WTC11 (cell line): ENCODE measurements at regions not wholly inside any gene's neighbourhood (a gene's known extent, or its start where the extent isn't known, plus 50 kb on each side); places are given as distances from the start of the nearest gene placed in this dataset.

Source experiments
- ATAC-seq: fragments of 200-7000 bp; cut with Tn5 transposase; 2 replicates; pipeline ENCODE4 v1.10.0; 2021; ENCODE audit warnings: mild to moderate bottlenecking, moderate library complexity
- CTCF ChIA-PET: fragments of 300-600 bp; sonication (Branson Sonifier 250); formaldehyde crosslinking; loops from one replicate; lab custom pipeline; 2021; ENCODE audit warnings: antibody characterized with exemption; lab: Charles Lee
- POLR2A ChIA-PET: fragments of 350-600 bp; sonication (Branson Sonifier 250); formaldehyde crosslinking; loops from one replicate; lab custom pipeline; 2021; ENCODE audit warnings: antibody characterized with exemption; lab: Charles Lee
- DNase-seq: peaks from one replicate; pipeline ENCODE4 v3.0.0; 2021; ENCODE audit warnings: low spot score
- H3K27ac Mint-ChIP-seq: 2 replicates; pipeline ENCODE4 v1.8.0; 2021; ENCODE audit warnings: mixed read lengths
- H3K27me3 Mint-ChIP-seq: 2 replicates; pipeline ENCODE4 v1.8.0; 2021; ENCODE audit warnings: low read depth, mild to moderate bottlenecking, moderate library complexity, mixed read lengths
- H3K36me3 Mint-ChIP-seq: 2 replicates; pipeline ENCODE4 v1.8.0; 2021; ENCODE audit warnings: mixed read lengths
- H3K4me1 Mint-ChIP-seq: 2 replicates; pipeline ENCODE4 v1.8.0; 2022; ENCODE audit warnings: mixed read lengths
- H3K4me3 Mint-ChIP-seq: 2 replicates; pipeline ENCODE4 v1.8.0; 2021; ENCODE audit warnings: mild to moderate bottlenecking, moderate library complexity, mixed read lengths
- H3K9me3 Mint-ChIP-seq: 2 replicates; pipeline ENCODE4 v1.8.0; 2021; ENCODE audit warnings: mixed read lengths
- CBFB ChIP-seq: sonication (generic); formaldehyde crosslinking; IDR thresholded peaks from 2 replicates; pipeline ENCODE4 v1.8.1; 2022; ENCODE audit warnings: mild to moderate bottlenecking, low read depth, missing genetic modification reagents
- CREB1 ChIP-seq: sonication (generic); formaldehyde crosslinking; IDR thresholded peaks from 2 replicates; pipeline ENCODE4 v1.8.0; 2023; ENCODE audit warnings: mild to moderate bottlenecking, missing genetic modification reagents
- ELF4 ChIP-seq: sonication (generic); formaldehyde crosslinking; IDR thresholded peaks from 2 replicates; pipeline ENCODE4 v1.8.1; 2022; ENCODE audit warnings: low read depth, mild to moderate bottlenecking, moderate library complexity, missing genetic modification reagents
- HMGA2 ChIP-seq: fragments of 250-450 bp; sonication (Bioruptor Pico); IDR thresholded peaks from 2 replicates; pipeline ENCODE4 v1.4.0; 2021; ENCODE audit warnings: mild to moderate bottlenecking, moderate library complexity
- NFYB ChIP-seq: sonication (generic); formaldehyde crosslinking; conservative IDR thresholded peaks from 2 replicates; pipeline ENCODE4 v1.8.0; 2022; ENCODE audit warnings: low read depth, missing genetic modification reagents
- NR1H2 ChIP-seq: sonication (generic); formaldehyde crosslinking; IDR thresholded peaks from 2 replicates; pipeline ENCODE4 v1.9.0; 2021; ENCODE audit warnings: mild to moderate bottlenecking, moderate library complexity, missing genetic modification reagents
- PRRX2 ChIP-seq: fragments of 250-450 bp; sonication (Bioruptor Pico); IDR thresholded peaks from 2 replicates; pipeline ENCODE4 v1.8.0; 2021; ENCODE audit warnings: mild to moderate bottlenecking
- RELA ChIP-seq: sonication (generic); formaldehyde crosslinking; IDR thresholded peaks from 2 replicates; pipeline ENCODE4 v1.8.1; 2022; ENCODE audit warnings: missing genetic modification reagents, mild to moderate bottlenecking, borderline replicate concordance
- SMAD3 ChIP-seq: sonication (generic); formaldehyde crosslinking; IDR thresholded peaks from 2 replicates; pipeline ENCODE4 v1.8.0; 2022; ENCODE audit warnings: missing genetic modification reagents, mild to moderate bottlenecking, borderline replicate concordance
- SMAD4 ChIP-seq: sonication (generic); formaldehyde crosslinking; IDR thresholded peaks from 2 replicates; pipeline ENCODE4 v1.8.0; 2022; ENCODE audit warnings: mild to moderate bottlenecking, missing genetic modification reagents
- TEAD4 ChIP-seq: sonication (generic); formaldehyde crosslinking; IDR thresholded peaks from 2 replicates; pipeline ENCODE4 v1.8.0; 2022; ENCODE audit warnings: mild to moderate bottlenecking, missing genetic modification reagents
- ZNF263 ChIP-seq: sonication (generic); formaldehyde crosslinking; IDR thresholded peaks from 2 replicates; pipeline ENCODE4 v1.8.1; 2022; ENCODE audit warnings: low read depth, mild to moderate bottlenecking, moderate library complexity, missing genetic modification reagents
- ZNF396 ChIP-seq: fragments of 250-450 bp; sonication (Bioruptor Pico); IDR thresholded peaks from 2 replicates; pipeline ENCODE4 v1.8.0; 2021; ENCODE audit warnings: mild to moderate bottlenecking, moderate library complexity, borderline replicate concordance
- TF ChIP-seq, protein P1 (sequence below): sonication (generic); formaldehyde crosslinking; IDR thresholded peaks from 2 replicates; pipeline ENCODE4 v1.8.1; 2022; ENCODE audit warnings: mild to moderate bottlenecking, missing genetic modification reagents, moderate library complexity, borderline replicate concordance
- TF ChIP-seq, protein P2 (sequence below): sonication (generic); formaldehyde crosslinking; IDR thresholded peaks from 2 replicates; pipeline ENCODE4 v1.8.0; 2023; ENCODE audit warnings: missing genetic modification reagents
- TF ChIP-seq, protein P3 (sequence below): sonication (generic); formaldehyde crosslinking; IDR thresholded peaks from 2 replicates; pipeline ENCODE4 v1.8.1; 2023; ENCODE audit warnings: mild to moderate bottlenecking, missing genetic modification reagents, borderline replicate concordance
- TF ChIP-seq, protein P4 (sequence below): sonication (generic); formaldehyde crosslinking; IDR thresholded peaks from 2 replicates; pipeline ENCODE4 v1.8.0; 2022; ENCODE audit warnings: mild to moderate bottlenecking, missing genetic modification reagents

DNA sequence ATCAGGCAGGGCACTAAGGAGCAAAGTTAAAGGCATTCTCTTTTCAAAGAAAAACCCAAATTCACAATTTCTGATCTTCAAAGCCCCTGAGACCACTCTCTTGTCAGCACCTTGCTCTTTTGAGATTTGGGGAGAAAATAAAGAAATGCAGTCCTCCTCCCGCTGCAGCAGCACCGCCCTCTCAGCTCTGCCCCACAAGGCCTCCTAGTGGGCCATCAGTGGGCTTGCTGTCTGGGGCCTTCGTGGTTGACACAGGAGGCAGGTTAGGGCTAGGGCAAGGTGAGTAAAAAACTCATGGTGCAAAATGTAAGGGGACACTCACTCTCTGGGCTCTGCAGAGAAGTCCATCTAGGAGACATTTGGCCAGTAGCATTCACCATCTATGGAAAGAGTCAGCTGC lies 67.4 kb upstream of the CTTNBP2NL start (continued):
- TF ChIP-seq ZNF396 (CRISPR knock-in tag): no peak

DNA sequence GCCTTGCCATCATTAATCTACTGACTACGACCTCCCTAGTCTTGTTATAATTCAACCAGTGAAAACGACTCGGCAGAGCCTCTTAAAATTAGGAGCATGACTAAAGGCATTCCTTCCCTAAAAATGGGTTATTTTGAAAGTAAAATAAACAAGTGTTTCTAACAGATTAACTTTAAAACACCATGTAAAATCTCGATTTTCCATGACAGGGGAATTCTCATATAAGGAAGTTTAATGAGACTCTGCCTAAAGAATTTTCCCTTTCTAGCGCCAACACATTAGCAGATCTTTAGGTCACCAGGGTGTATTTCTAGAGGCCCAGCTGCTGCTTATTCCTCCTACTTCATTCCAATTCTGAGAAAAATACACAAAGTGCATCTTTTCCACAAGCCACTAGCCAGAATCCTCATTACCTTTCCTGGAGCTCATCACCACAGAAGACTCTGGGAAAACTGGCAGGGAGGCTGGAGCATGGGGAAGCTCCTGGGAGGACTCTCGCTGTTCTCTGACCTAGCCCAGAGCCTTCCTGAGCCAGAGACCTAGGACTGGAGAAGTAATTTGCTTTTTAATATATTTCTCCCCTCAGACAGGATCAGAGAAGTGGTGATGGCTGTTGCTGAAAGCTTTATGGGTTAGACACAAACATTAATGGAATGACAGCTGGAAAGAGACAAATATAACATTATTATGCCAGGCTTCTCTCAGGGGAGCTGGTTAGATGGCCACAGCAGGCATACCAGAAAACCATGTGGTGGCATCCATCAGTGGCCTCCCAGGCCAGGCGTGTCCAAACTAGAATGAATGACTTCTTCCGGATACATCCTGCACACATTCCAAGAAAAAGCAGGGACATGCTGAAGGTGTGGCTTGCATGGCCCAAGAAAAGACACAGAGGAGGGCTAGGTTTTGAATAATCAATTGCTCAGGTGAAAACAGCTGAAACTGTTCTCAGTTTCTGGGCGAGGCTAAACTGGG lies 63.6 kb upstream of the CTTNBP2NL start:
- TF ChIP-seq TEAD4 (CRISPR knock-in tag): no peak
- no peak for TF ChIP-seq HMGA2 (CRISPR knock-in tag)
- TF ChIP-seq RELA: no peak
- no peak for TF ChIP-seq PRRX2
- no peak for TF ChIP-seq ELF4 (CRISPR knock-in tag)
- TF ChIP-seq SMAD3 (CRISPR knock-in tag): no peak
- TF ChIP-seq, protein P1, sequence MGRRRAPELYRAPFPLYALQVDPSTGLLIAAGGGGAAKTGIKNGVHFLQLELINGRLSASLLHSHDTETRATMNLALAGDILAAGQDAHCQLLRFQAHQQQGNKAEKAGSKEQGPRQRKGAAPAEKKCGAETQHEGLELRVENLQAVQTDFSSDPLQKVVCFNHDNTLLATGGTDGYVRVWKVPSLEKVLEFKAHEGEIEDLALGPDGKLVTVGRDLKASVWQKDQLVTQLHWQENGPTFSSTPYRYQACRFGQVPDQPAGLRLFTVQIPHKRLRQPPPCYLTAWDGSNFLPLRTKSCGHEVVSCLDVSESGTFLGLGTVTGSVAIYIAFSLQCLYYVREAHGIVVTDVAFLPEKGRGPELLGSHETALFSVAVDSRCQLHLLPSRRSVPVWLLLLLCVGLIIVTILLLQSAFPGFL (CRISPR knock-in tag): no peak
- TF ChIP-seq, protein P2, sequence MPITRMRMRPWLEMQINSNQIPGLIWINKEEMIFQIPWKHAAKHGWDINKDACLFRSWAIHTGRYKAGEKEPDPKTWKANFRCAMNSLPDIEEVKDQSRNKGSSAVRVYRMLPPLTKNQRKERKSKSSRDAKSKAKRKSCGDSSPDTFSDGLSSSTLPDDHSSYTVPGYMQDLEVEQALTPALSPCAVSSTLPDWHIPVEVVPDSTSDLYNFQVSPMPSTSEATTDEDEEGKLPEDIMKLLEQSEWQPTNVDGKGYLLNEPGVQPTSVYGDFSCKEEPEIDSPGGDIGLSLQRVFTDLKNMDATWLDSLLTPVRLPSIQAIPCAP (CRISPR knock-in tag): no peak
- TF ChIP-seq, protein P3, sequence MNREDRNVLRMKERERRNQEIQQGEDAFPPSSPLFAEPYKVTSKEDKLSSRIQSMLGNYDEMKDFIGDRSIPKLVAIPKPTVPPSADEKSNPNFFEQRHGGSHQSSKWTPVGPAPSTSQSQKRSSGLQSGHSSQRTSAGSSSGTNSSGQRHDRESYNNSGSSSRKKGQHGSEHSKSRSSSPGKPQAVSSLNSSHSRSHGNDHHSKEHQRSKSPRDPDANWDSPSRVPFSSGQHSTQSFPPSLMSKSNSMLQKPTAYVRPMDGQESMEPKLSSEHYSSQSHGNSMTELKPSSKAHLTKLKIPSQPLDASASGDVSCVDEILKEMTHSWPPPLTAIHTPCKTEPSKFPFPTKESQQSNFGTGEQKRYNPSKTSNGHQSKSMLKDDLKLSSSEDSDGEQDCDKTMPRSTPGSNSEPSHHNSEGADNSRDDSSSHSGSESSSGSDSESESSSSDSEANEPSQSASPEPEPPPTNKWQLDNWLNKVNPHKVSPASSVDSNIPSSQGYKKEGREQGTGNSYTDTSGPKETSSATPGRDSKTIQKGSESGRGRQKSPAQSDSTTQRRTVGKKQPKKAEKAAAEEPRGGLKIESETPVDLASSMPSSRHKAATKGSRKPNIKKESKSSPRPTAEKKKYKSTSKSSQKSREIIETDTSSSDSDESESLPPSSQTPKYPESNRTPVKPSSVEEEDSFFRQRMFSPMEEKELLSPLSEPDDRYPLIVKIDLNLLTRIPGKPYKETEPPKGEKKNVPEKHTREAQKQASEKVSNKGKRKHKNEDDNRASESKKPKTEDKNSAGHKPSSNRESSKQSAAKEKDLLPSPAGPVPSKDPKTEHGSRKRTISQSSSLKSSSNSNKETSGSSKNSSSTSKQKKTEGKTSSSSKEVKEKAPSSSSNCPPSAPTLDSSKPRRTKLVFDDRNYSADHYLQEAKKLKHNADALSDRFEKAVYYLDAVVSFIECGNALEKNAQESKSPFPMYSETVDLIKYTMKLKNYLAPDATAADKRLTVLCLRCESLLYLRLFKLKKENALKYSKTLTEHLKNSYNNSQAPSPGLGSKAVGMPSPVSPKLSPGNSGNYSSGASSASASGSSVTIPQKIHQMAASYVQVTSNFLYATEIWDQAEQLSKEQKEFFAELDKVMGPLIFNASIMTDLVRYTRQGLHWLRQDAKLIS (CRISPR knock-in tag): no peak
- TF ChIP-seq NFYB (CRISPR knock-in tag): no peak
- TF ChIP-seq ZNF263 (CRISPR knock-in tag): no peak
- Mint-ChIP-seq H3K36me3 (no peaks in the 10 kb centered on the region), H3K27ac (no peak overlapping the region), H3K4me1 (no peaks in the 10 kb centered on the region; the same call in 1 of the 2 replicates), H3K27me3 (no peaks in the 10 kb centered on the region; the same call in 1 of the 2 replicates), H3K4me3 (no peak overlapping the region), H3K9me3 (no peaks in the 10 kb centered on the region)
- ATAC-seq (no peak), DNase-seq (no peak)
- CTCF ChIA-PET: interaction anchor here (1.2 to 2.5 kb wide), 3 partner anchors 20 to 34 kb away, joined by 3 to 10 read pairs (median 6); no protein-coding TSS in a partner anchor
- POLR2A ChIA-PET: no interaction called here

DNA sequence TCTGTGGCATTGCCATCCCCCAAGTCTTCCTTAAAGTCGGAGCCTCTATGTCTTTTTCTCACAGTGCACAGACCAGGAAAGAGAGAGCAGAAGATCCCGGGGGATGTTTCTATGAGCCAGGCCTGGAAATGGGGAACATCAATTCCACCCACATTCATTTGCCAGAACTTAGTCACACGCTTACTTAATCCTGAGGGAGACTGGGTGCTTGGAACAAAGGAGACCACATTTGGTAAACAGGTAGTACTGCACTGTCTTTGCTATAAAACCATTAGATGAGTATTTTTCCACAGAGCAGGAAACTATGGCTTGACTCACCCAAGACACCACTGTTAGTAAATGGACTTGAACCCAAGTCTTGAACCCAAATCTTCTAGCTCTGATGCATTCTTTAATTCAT lies 60.7 kb upstream of the CTTNBP2NL start:
- no peak overlapping the region for H3K27ac Mint-ChIP-seq
- DNase-seq (no peak), ATAC-seq (no peak)
- no peak overlapping the region for H3K4me3 Mint-ChIP-seq
- no peaks in the 10 kb centered on the region for H3K36me3 Mint-ChIP-seq
- POLR2A ChIA-PET: no interaction called here
- TF ChIP-seq, protein P4, sequence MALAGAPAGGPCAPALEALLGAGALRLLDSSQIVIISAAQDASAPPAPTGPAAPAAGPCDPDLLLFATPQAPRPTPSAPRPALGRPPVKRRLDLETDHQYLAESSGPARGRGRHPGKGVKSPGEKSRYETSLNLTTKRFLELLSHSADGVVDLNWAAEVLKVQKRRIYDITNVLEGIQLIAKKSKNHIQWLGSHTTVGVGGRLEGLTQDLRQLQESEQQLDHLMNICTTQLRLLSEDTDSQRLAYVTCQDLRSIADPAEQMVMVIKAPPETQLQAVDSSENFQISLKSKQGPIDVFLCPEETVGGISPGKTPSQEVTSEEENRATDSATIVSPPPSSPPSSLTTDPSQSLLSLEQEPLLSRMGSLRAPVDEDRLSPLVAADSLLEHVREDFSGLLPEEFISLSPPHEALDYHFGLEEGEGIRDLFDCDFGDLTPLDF (CRISPR knock-in tag): no peak
- TF ChIP-seq TEAD4 (CRISPR knock-in tag) (no peak), CREB1 (CRISPR knock-in tag) (no peak), CBFB (no peak), NR1H2 (no peak), SMAD4 (no peak)
- TF ChIP-seq, protein P1 (CRISPR knock-in tag): no peak
- TF ChIP-seq, protein P3 (CRISPR knock-in tag): no peak
- TF ChIP-seq, protein P2 (CRISPR knock-in tag): no peak
- no peaks in the 10 kb centered on the region; the same call in 1 of the 2 replicates for H3K27me3 Mint-ChIP-seq
- H3K9me3 Mint-ChIP-seq: peaks cover 6% of the 10 kb centered on the region; the same call in 1 of the 2 replicates
- CTCF ChIA-PET: interaction anchor here (1.2 to 1.9 kb wide), 2 partner anchors 37 to 344 kb away, joined by 3 to 8 read pairs; no protein-coding TSS in a partner anchor
- H3K4me1 Mint-ChIP-seq: no peaks in the 10 kb centered on the region; the same call in 1 of the 2 replicates
